ENCODE measurements at regions not wholly inside any gene's neighbourhood (a gene's known extent, or its start where the extent isn't known, plus 50 kb on each side); places are given as distances from the start of the nearest gene placed in this dataset.

DNA sequence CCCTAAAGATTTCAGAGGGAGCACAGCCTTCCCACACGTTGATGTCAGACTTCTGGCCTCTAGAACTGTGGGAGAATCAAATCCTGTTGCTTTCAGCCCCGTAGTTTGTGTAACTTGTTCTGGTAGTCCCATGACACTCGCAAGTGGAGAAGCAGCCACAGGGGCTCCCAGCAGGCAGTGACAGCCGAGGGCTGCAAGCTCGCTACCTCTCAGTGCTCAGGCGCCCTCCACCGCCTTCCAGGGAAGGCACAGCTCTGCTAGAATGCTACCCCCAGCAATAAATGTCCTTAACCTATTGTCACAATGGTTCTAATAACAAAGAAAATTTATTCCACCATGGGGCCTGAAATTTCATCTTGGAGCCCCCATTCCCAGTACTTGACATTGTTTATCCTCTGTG, 143.1 kb upstream of the ZNF236 start:
- Histone ChIP-seq H3K4me3 (ENCODE audit: extremely low read depth in 1 of 4, insufficient read depth in 2 of 4, low read depth in 3 of 4, low read length in 4 of 4) (no peak overlapping the region), H3K36me3 (ENCODE audit: control insufficient read depth in 2 of 4, insufficient read depth in 4 of 4, low read length in 3 of 4) (no peaks in the 10 kb centered on the region), H3K79me1 (ENCODE audit: low read depth, low read length) (no peaks in the 10 kb centered on the region), H3K56ac (replicated peaks; ENCODE audit: insufficient read length, low read depth, low read length) (no peak overlapping the region), H3K4me1 (replicated peaks in 1 of 4; ENCODE audit: control insufficient read depth in 3 of 4, insufficient read depth in 4 of 4, low read length in 3 of 4) (peaks cover 0 to 5% (median 0%) of the 10 kb centered on the region in 4 experiments; a peak in 3 of 7 replicates), H3K18ac (ENCODE audit: extremely low read depth, low read length) (no peak overlapping the region), H3K23ac (ENCODE audit: insufficient read length) (no peak overlapping the region), H3K27ac (ENCODE audit: low read depth, low read length) (no peak overlapping the region), H3K27me3 (replicated peaks in 1 of 4; ENCODE audit: control insufficient read depth in 3 of 4, extremely low read depth in 1 of 4, insufficient read depth in 3 of 4, low read length in 3 of 4) (no peaks in the 10 kb centered on the region), H3K4ac (replicated peaks; ENCODE audit: insufficient read length, low read depth, low read length) (no peak overlapping the region), H3K79me2 (ENCODE audit: control insufficient read depth in 1 of 2, insufficient read depth in 2 of 2, low read length in 2 of 2) (no peaks in the 10 kb centered on the region), H4K5ac (ENCODE audit: insufficient read length, low read depth, low read length) (no peak overlapping the region), H2AK5ac (ENCODE audit: low read depth, low read length) (no peak overlapping the region), H4K20me1 (replicated peaks in 1 of 2; ENCODE audit: control insufficient read depth in 1 of 2, insufficient read depth in 2 of 2, low read length in 2 of 2) (no peaks in the 10 kb centered on the region), H2BK15ac (ENCODE audit: low read length) (no peak overlapping the region), H3K23me2 (ENCODE audit: low read depth, low read length) (no peaks in the 10 kb centered on the region), H3K9me3 (ENCODE audit: insufficient read depth in 2 of 2, low read depth in 1 of 2, low read length in 1 of 2) (peaks cover 0 to 5% of the 10 kb centered on the region in 2 experiments; a peak in 1 of 4 replicates), H3K14ac (ENCODE audit: insufficient read length) (no peak overlapping the region), H2AFZ (ENCODE audit: low read length) (no peak overlapping the region; the same call in 1 of the 2 replicates), H3K9ac (replicated peaks in 1 of 4; ENCODE audit: extremely low read depth in 1 of 4, low read depth in 3 of 4, low read length in 3 of 4) (no peak overlapping the region), H2BK5ac (ENCODE audit: low read depth, low read length) (no peak overlapping the region), H2BK20ac (ENCODE audit: low read length) (no peak overlapping the region), H3K4me2 (ENCODE audit: insufficient read depth in 1 of 2, low read depth in 2 of 2, low read length in 2 of 2) (no peak overlapping the region), H2BK120ac (replicated peaks; ENCODE audit: low read depth, low read length) (no peak overlapping the region), H4K91ac (replicated peaks; ENCODE audit: insufficient read length, low read length) (no peak overlapping the region), H4K8ac (ENCODE audit: extremely low read depth, insufficient read depth, low read length) (no peak overlapping the region), H2BK12ac (ENCODE audit: low read depth, low read length) (no peak overlapping the region)
- ChIA-PET POLR2A (ENCODE audit: partially characterized antibody) (no interaction called here), CTCF (ENCODE audit: partially characterized antibody) (interaction anchor here (0.8 to 15.9 kb wide), 10 partner anchors 10 to 281 kb away, joined by 3 to 131 read pairs (median 6); no protein-coding TSS in a partner anchor)
- DNase-seq (ENCODE audit: low read depth in 1 of 2, low spot score in 2 of 2) (no peak), FAIRE-seq (no peak)
- 72% methylated on average over 7 of the region's 7 CpGs; no CpG with 5 or more reads in 1 of the 2 experiments for WGBS, 2 experiments (ENCODE audit: extremely low coverage in 1 of 2, insufficient coverage in 1 of 2, insufficient read length in 1 of 2, insufficient replicate concordance in 2 of 2, low coverage in 1 of 2, low lambda C conversion rate in 2 of 2, missing lambda C conversion rate in 1 of 2)
- TF ChIP-seq, protein P1, sequence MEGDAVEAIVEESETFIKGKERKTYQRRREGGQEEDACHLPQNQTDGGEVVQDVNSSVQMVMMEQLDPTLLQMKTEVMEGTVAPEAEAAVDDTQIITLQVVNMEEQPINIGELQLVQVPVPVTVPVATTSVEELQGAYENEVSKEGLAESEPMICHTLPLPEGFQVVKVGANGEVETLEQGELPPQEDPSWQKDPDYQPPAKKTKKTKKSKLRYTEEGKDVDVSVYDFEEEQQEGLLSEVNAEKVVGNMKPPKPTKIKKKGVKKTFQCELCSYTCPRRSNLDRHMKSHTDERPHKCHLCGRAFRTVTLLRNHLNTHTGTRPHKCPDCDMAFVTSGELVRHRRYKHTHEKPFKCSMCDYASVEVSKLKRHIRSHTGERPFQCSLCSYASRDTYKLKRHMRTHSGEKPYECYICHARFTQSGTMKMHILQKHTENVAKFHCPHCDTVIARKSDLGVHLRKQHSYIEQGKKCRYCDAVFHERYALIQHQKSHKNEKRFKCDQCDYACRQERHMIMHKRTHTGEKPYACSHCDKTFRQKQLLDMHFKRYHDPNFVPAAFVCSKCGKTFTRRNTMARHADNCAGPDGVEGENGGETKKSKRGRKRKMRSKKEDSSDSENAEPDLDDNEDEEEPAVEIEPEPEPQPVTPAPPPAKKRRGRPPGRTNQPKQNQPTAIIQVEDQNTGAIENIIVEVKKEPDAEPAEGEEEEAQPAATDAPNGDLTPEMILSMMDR (IDR thresholded peaks at IDR 0.05; ENCODE audit: control extremely low read depth in 1 of 3, insufficient read depth in 1 of 3, low read depth in 1 of 3, low read length in 3 of 3), result peak; percentile 12 to 31 (median 28); a peak in 3 of 4 replicates
- TF ChIP-seq RAD21 (IDR thresholded peaks at IDR 0.05 in 1 of 2, conservative IDR thresholded peaks at IDR 0.05 in 1 of 2; ENCODE audit: low read depth in 2 of 2, low read length in 2 of 2) (peak; percentile 32 to 50; a peak in 3 of 4 replicates), KDM5A (IDR thresholded peaks at IDR 0.05; ENCODE audit: low read length) (no peak)

All from H1 (cell line).